Stimulated activated CD8-positive, alpha-beta memory T cell treated with anti-CD3 and anti-CD28 coated beads, Interleukin-2, amount 100 ng/mL, for 48 hours (primary cell): ENCODE measurements at regions not wholly inside any gene's neighbourhood (a gene's known extent, or its start where the extent isn't known, plus 50 kb on each side); places are given as distances from the start of the nearest gene placed in this dataset.
"Not testable (repeated sequence)": the region's sequence is repeated elsewhere in the genome, so short reads cannot be mapped to it uniquely, and the experiment has no call there.

ENCODE experiments used
- DNase-seq, 2 donors: peaks; one replicate each; pipeline ENCODE4 v3.0.0-alpha.2; 2020; ENCODE audit warnings: low read depth in 2 of 2

GRCh38 chr4:186814535-186815070 is 90.9 kb upstream of the FAT1 start:
- no peak for DNase-seq

GRCh38 chr4:186819342-186820086 is 95.9 kb upstream of the FAT1 start:
- DNase-seq = no peak

GRCh38 chr4:186820391-186820891 is 96.8 kb upstream of the FAT1 start:
- DNase-seq = no peak

GRCh38 chr4:186823989-186824388 is 100.3 kb upstream of the FAT1 start:
- DNase-seq = no peak

GRCh38 chr4:186825069-186825468 is 101.4 kb upstream of the FAT1 start:
- DNase-seq = no peak

- DNase-seq = no peak
These were observed 102.3 kb upstream of the FAT1 start for GRCh38 chr4:186826006-186826405.

- DNase-seq = no peak
These were observed 103.3 kb upstream of the FAT1 start for GRCh38 chr4:186826846-186827533.

GRCh38 chr4:186827534-186827897 is 103.9 kb upstream of the FAT1 start:
- DNase-seq = no peak

GRCh38 chr4:186829097-186829496 is 105.4 kb upstream of the FAT1 start:
- DNase-seq = no peak

- no peak for DNase-seq
These were observed 106.2 kb upstream of the FAT1 start for GRCh38 chr4:186829740-186830449.

- DNase-seq = no peak
These were observed 107.9 kb upstream of the FAT1 start for GRCh38 chr4:186831574-186831973.

GRCh38 chr4:186832906-186833305 is 109.2 kb upstream of the FAT1 start:
- no peak for DNase-seq

- not testable (repeated sequence) for DNase-seq
These were observed 113.8 kb upstream of the FAT1 start for GRCh38 chr4:186837463-186837862.

- DNase-seq = no peak
These were observed 114.6 kb upstream of the FAT1 start for GRCh38 chr4:186838295-186838694.

GRCh38 chr4:186839122-186840037 is 115.7 kb upstream of the FAT1 start:
- no peak for DNase-seq

- DNase-seq = no peak
These were observed 116.6 kb upstream of the FAT1 start for GRCh38 chr4:186840222-186840701.

- DNase-seq = no peak
These were observed 117.2 kb upstream of the FAT1 start for GRCh38 chr4:186840771-186841301.

- no peak for DNase-seq
These were observed 120.5 kb upstream of the FAT1 start for GRCh38 chr4:186844059-186844681.

GRCh38 chr4:186845137-186845842 is 121.6 kb upstream of the FAT1 start:
- no peak for DNase-seq

- no peak for DNase-seq
These were observed 122.8 kb upstream of the FAT1 start for GRCh38 chr4:186846426-186846825.
